Activated naive CD4-positive, alpha-beta T cell treated with Interleukin-2 at 50 U/mL for 16 hours (primary cell): ENCODE measurements at regions not wholly inside any gene's neighbourhood (a gene's known extent, or its start where the extent isn't known, plus 50 kb on each side); places are given as distances from the start of the nearest gene placed in this dataset.

ENCODE experiments used
- DNase-seq: peaks from one replicate; pipeline ENCODE4 v3.0.0-alpha.2; 2020

GRCh38 chr6:120202878-120203277 lies 853.3 kb upstream of the MAN1A1 start:
- DNase-seq, result no peak

GRCh38 chr6:120200853-120201252 lies 851.3 kb upstream of the MAN1A1 start:
- no peak for DNase-seq

- DNase-seq, result no peak
These were observed 848.5 kb upstream of the MAN1A1 start for GRCh38 chr6:120198033-120198432.

GRCh38 chr6:120186080-120186479 lies 836.5 kb upstream of the MAN1A1 start:
- DNase-seq, result no peak

DNA sequence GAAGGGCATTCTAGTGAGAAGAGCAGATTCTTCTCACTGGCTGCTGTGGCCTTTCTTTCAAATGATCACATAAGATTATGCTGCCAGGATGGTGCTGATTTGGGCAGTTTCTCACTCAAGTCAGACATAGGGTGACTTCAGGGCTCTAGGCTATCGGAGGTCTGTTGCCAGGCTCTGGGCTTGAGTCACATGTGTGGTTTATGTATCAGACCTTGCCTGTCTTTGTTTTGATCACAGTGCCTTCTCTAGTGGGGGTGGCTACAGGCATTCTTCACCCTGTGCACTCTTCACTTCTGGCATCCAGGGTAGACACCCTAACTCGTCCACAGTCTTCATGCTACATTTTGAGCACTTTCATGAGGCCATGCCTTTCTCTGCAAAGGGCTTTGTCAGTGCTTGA lies 823.7 kb upstream of the MAN1A1 start:
- DNase-seq, result no peak

DNA sequence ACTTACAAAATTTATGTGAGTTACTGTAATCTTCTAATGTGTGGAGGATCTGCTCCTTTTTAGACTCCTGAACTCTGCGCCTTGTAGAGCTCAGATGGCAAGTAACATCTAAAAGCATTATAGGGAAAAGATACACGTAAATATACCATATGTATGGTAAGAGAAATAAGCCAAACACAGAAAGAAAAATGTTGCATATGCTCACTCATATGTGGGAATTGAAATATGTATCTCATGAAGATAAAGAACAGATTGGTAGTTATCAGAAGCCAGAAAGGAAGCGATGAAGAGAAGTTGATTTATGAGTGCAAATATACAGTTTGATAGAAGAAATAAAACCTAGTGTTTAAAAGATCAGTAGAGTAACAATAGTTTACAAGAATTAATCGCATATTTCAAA lies 815.0 kb upstream of the MAN1A1 start:
- DNase-seq, result no peak

- no peak for DNase-seq
These were observed 808.3 kb upstream of the MAN1A1 start for GRCh38 chr6:120157873-120158272.

- no peak for DNase-seq
These were observed 797.7 kb upstream of the MAN1A1 start for GRCh38 chr6:120147071-120147871.

DNA sequence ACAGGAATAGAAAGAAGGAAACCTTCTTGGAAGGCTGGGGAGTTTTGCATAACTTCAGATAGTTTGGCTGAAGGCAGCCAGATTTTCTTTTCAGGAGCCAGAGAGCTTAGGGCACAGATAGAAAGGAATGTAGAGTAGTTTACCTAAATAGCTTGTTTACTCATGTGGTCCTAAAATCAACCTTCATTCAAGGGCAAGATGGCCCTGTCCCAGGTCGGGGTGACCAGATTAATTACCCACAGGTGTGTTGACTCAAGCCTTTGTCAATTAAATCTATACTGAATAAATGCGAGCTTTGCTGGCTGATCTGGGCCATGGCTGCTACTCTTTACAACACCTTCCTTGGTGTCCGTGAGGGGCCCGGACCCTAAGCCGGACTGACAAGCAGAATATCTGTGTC lies 792.0 kb upstream of the MAN1A1 start:
- DNase-seq, result no peak

GRCh38 chr6:120137492-120137891 lies 787.9 kb upstream of the MAN1A1 start:
- no peak for DNase-seq

DNA sequence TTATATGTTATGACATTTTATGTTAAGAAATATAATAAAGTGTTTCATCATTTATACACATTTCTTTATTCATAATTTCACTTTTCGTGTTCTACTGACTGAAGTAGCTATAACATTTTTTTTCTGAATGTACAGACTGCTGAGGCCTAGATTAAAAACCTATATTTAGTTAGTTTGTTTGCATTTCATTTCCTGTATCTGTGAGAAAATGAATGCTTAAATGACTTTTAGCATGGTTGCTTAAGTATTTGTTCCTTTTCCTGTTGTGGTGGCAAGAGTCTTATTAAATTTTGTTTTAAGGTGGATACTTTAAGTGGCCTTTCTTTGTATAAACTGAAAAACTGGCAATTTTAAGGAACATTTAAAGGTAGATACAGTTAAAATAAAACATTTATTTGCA lies 779.7 kb upstream of the MAN1A1 start:
- DNase-seq, result no peak

GRCh38 chr6:120122401-120122800 lies 772.8 kb upstream of the MAN1A1 start:
- DNase-seq, result no peak

- DNase-seq, result no peak
These were observed 766.8 kb upstream of the MAN1A1 start for GRCh38 chr6:120116343-120116742.

DNA sequence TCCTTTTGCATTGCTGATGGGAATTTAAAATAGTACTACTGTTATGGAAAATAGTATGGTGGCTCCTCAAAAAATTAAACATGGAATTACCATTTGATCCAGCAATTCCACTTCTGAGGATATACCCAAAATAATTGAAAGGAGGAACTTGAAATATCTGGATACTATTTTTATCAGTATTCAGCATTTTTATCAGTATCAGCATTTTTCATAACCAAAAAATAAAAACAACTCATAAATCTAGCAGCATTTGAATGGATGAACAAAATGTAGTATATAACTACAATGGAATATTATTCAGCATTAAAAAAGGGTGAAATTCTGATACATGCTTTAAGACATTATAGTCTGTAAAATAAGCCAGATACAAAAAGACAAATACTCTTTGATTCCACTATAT lies 763.4 kb upstream of the MAN1A1 start:
- DNase-seq, result no peak

GRCh38 chr6:120111001-120111400 lies 761.4 kb upstream of the MAN1A1 start:
- no peak for DNase-seq

DNA sequence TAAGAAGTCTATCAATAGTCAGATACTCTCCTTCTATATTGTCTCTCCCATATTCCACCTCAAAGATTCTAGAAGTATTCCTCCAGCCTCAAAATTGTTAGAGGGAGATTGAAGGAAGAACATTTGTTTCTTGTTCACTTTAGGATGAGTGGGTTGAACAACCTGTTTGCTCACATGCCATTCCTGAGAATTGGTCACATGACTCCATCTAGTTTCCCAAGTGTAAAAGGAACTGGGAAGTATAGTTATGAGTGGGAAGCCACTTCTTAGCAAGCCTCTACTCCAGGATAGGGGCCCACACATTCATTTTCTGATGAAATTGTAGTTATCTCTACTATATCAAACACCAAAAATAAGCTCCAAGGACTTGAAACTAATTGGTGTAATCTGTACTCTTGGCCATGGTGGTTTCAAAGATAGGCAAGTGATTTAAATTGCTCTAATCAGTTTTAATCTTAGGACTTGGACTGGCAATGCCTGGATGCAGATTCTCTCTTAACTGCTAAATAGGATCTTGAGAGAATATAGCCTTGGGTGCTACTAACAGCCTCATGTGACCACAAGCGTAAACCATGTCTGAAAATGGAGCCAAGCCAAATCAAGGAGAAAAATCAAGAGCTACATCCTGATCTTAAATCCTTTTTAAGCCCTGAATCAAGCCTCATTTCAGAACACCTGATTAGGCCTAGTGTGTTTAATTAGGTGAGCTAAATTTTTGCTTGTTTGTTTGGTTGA lies 758.7 kb upstream of the MAN1A1 start:
- DNase-seq, result no peak

GRCh38 chr6:120103618-120104017 lies 754.1 kb upstream of the MAN1A1 start:
- DNase-seq, result no peak

- DNase-seq, result no peak
These were observed 747.2 kb upstream of the MAN1A1 start for GRCh38 chr6:120096696-120097260.

DNA sequence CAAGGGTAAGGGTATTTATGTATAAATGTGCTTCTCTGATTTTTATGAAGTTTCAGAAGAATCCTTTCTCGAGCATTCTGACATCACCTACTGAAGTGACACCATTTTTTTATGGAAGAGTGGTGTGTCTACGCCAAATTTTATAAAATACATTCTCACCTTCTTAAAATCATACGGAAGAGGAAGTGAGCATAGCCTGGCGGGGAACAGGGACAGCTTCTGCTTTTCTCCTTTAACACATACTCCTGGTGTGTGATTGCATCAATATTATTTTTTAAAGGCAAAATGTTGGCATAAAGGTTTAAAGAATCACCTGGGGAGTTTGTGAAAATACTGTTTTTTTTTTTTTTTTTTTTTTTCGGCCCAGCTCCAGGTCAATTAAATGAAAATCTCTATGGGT lies 733.6 kb upstream of the MAN1A1 start:
- DNase-seq, result no peak

DNA sequence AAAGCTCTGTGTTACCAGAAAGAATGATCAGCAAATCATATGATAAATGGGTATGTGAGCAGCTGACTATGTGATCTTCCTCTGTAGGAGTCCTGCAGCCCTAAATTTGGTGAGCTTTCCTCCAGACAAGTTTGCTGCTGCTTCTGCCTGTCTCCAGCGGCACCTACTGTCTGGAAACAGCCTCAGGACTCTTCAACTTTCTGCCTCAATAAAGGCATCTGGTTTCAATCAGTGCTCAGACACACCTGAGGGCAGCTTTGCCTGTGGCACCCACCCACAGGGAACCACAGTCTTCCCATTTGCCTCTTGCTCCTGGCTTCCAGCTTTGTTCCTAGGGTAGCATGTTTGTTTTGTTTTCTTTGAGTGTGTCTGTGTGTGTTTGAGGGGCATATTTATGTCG lies 727.9 kb upstream of the MAN1A1 start:
- DNase-seq, result no peak

GRCh38 chr6:120058410-120058809 lies 708.8 kb upstream of the MAN1A1 start:
- DNase-seq, result no peak

DNA sequence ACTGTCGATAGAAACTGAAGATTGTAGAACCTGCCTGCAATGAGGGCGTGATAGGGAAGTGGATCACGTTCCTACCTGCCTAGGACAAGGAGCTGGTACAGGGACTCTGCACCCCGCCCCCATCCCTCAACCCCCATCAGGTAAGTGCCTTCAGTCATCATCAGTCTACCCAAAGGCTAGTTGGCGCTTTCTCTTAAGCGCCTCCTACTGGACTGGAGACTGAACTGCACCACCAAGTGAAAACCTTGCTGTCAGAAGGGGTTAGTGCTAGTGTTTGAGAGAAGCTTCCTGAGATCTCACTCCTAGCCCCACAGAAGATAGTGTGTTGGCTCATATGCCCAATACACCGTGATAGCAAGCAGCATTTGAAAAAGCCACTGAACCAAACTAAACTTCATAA lies 706.5 kb upstream of the MAN1A1 start:
- DNase-seq, result no peak

DNA sequence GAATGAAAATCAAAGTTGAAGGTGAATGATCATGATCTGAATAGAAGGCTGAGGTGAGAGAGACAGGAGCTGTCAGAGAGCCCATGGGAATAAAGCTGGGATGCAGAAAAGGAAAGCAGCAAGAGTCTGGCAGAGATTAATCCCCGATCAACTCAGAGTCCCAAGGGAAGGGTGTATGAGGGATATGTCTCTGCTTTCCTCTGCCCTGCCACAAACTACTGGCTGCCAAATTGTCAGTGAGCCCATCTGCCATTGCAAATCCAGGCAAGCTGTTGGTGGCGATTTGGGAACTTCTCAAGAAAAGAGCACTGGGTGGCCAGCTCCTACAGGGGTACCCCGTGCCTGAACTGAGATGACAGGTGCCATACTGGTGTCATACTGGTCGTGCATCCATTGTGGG lies 705.5 kb upstream of the MAN1A1 start:
- no peak for DNase-seq

DNA sequence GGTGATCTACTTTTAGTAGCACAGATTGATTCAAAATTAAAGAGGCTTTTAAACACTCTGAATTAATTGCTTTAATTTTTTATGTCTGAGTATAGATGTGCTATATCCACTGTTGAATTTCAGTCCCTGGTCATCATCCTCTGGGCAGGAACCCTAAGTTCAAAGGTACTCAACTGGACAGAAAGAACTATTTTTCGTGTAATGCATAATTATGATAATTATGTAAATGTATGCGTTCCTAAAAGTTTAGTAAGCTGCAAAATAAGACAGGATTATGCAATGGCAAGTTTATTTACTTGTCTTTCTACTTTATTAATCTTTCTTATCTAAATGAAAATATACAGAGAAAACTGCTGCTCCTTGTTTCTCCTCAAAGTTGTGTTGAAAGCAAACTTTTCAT lies 690.1 kb upstream of the MAN1A1 start:
- no peak for DNase-seq
